HFF-Myc (cell line): ENCODE measurements at regions not wholly inside any gene's neighbourhood (a gene's known extent, or its start where the extent isn't known, plus 50 kb on each side); places are given as distances from the start of the nearest gene placed in this dataset.

Source experiments
- DNase-seq: peaks from one replicate; pipeline ENCODE4 v3.0.0-alpha.2; 2011; ENCODE audit warnings: low read depth; ENCODE audit errors: extremely low read depth
- H3K4me3 ChIP-seq: replicated peaks from 2 replicates; pipeline ENCODE4 v1.5.1; 2011; ENCODE audit warnings: low read depth, mild to moderate bottlenecking, control low read depth, low read length
- CTCF ChIP-seq: IDR thresholded peaks from 2 replicates; pipeline ENCODE4 v1.5.1; 2012; ENCODE audit warnings: mild to moderate bottlenecking, low read depth, low read length, control low read depth; ENCODE audit errors: missing control alignments

DNA sequence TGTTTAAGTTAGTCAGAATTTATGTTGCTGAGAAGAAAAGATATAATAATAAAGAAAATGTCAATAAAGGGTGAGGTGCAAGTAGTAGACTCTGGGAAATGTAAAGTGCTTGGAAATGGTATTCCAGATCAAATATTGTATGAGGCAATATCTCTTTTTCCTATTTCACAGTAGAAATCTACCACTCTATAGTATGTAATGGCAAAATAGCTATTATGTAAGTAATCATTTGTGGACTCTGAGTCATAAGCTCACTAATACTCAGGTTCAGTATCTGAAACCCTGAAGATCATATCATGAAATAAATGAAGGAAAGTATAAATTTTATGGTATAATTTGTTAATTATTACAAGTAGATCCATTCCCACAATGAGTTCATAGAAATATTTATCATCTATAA, 322.1 kb downstream of the PYDC2 start:
- no peak overlapping the region for H3K4me3 ChIP-seq
- TF ChIP-seq CTCF = no peak
- no peak for DNase-seq

- no peak for DNase-seq
- TF ChIP-seq CTCF = no peak
- H3K4me3 ChIP-seq = no peak overlapping the region
Observed at GRCh38 chr3:191790934-191791333, 330.0 kb downstream of the PYDC2 start.

DNA sequence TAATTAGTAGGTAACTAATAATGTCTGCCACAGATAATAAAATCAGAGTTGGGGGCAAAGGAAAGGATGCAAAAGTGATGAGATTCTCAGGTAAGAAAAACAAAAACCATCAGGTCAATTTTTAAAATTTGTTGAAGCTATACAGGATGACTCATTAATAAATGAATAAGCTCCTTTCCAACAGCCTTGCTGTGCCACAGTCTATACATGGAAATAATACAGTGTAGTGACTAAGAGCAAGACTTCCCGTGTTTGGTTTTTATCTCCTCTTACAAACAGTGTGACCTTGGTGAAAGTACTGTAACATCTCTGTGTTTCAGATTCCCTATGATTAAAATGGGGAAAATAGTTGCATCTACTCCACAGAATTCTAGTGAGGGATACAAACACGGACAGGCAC, 331.6 kb downstream of the PYDC2 start:
- no peak for TF ChIP-seq CTCF

GRCh38 chr3:191795196-191795595, 334.2 kb downstream of the PYDC2 start:
- no peak for TF ChIP-seq CTCF
- no peak overlapping the region for H3K4me3 ChIP-seq
- no peak for DNase-seq

More for the DNA sequence above, 331.6 kb downstream of the PYDC2 start:
- no peak for DNase-seq
- H3K4me3 ChIP-seq = no peak overlapping the region

DNA sequence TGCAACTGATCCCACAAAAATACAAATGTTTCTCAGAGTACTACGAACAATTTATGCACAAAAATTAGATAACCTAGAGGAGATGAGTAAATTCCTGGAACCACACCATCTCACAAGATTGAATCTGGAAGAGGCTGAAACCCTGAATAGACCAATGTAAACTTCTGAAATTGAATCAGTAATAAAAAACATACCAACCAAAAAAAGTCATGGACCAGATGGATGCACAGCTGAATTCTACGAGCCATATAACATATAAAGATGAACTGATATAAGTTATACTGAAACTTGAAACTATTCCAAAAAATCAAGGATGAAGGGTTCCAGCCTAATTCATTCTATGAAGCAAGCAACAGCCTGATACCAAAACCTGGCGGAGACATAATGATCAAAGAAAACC, 336.3 kb downstream of the PYDC2 start:
- H3K4me3 ChIP-seq = no peak overlapping the region
- no peak for DNase-seq
- TF ChIP-seq CTCF = no peak

GRCh38 chr3:191802671-191803070, 341.7 kb downstream of the PYDC2 start:
- no peak for TF ChIP-seq CTCF

DNA sequence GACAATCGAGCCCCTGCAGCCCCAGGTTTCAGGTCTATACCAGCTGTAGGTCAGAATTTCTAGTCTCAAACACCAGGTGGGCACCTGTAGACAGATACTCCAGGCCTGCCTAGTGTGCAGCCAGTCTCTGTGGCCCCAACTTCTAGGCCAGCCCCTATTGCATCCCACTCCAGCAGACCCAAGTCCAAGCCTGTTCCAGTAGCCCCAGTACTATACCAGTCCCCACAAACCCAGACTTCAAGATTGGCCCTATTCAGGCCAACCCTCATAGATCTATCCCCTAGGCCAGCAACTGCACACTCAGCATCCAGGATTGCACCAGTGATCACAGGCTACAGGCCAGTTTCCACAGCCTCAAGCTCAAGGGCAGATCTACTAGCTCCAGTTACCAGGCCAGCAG, 344.0 kb downstream of the PYDC2 start:
- no peak for DNase-seq
- H3K4me3 ChIP-seq = no peak overlapping the region
- no peak for TF ChIP-seq CTCF

More at GRCh38 chr3:191802671-191803070, 341.7 kb downstream of the PYDC2 start:
- DNase-seq = no peak
- H3K4me3 ChIP-seq = no peak overlapping the region
